ENCODE measurements at regions not wholly inside any gene's neighbourhood (a gene's known extent, or its start where the extent isn't known, plus 50 kb on each side); places are given as distances from the start of the nearest gene placed in this dataset.
"Not testable (repeated sequence)": the region's sequence is repeated elsewhere in the genome, so short reads cannot be mapped to it uniquely, and the experiment has no call there.

DNA sequence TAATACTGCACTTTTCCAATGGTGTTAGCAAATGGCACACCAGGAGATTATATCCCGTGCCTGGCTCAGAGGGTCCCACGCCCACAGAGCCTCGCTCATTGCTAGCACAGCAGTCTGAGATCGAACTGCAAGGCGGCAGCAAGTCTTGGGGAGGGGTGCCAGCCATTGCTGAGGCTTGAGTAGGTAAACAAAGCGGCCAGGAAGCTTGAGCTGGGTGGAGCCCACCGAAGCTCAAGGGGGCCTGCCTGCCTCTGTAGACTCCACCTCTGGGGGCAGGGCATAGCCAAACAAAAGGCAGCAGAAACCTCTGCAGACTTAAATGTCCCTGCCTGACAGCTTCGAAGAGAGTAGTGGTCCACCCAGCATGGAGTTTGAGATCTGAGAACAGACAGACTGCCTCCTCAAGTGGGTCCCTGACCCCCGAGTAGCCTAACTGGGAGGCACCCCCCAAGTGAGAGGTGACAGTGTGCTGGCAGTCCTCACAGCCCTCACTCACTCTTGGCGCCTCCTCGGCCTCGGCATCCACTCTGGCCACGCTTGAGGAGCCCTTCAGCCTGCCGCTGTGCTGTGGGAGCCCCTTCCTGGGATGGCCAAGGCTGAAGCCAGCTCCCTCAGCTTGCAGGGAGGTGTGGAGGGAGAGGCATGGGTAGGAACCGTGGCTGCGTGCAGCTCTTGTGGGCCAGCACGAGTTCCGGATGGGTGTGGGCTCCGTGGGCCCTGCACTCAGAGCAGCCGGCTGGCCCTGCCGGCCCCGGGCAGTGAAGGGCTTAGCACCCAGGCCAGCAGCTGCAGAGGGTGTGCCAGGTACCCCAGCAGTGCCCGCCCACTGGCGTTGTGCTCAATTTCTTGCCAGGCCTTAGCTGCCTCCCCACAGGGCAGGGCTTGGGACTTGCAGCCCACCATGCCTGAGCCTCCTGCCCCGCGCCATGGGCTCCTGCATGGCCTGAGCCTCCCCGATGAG lies 188.0 kb downstream of the MMUT start:
- TF ChIP-seq SNAI2 (CRISPR knock-in tag; IDR thresholded peaks at IDR 0.05); PATZ1 (CRISPR knock-in tag; IDR thresholded peaks at IDR 0.05; ENCODE audit: borderline replicate concordance); CSRNP3 (CRISPR knock-in tag; IDR thresholded peaks at IDR 0.05); BACH2 (CRISPR knock-in tag; IDR thresholded peaks at IDR 0.05; ENCODE audit: borderline replicate concordance); RARB (CRISPR knock-in tag; IDR thresholded peaks at IDR 0.05); ESRRG (CRISPR knock-in tag; IDR thresholded peaks at IDR 0.05); GLIS3 (CRISPR knock-in tag; IDR thresholded peaks at IDR 0.05); ARNTL (CRISPR knock-in tag; IDR thresholded peaks at IDR 0.05; ENCODE audit: borderline replicate concordance, low read depth): not testable (repeated sequence)
- TF ChIP-seq, protein P1, sequence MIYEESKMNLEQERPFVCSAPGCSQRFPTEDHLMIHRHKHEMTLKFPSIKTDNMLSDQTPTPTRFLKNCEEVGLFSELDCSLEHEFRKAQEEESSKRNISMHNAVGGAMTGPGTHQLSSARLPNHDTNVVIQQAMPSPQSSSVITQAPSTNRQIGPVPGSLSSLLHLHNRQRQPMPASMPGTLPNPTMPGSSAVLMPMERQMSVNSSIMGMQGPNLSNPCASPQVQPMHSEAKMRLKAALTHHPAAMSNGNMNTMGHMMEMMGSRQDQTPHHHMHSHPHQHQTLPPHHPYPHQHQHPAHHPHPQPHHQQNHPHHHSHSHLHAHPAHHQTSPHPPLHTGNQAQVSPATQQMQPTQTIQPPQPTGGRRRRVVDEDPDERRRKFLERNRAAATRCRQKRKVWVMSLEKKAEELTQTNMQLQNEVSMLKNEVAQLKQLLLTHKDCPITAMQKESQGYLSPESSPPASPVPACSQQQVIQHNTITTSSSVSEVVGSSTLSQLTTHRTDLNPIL (CRISPR knock-in tag; IDR thresholded peaks at IDR 0.05; ENCODE audit: low read depth): not testable (repeated sequence)
- TF ChIP-seq, protein P2, sequence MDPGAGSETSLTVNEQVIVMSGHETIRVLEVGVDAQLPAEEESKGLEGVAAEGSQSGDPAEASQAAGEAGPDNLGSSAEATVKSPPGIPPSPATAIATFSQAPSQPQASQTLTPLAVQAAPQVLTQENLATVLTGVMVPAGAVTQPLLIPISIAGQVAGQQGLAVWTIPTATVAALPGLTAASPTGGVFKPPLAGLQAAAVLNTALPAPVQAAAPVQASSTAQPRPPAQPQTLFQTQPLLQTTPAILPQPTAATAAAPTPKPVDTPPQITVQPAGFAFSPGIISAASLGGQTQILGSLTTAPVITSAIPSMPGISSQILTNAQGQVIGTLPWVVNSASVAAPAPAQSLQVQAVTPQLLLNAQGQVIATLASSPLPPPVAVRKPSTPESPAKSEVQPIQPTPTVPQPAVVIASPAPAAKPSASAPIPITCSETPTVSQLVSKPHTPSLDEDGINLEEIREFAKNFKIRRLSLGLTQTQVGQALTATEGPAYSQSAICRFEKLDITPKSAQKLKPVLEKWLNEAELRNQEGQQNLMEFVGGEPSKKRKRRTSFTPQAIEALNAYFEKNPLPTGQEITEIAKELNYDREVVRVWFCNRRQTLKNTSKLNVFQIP (CRISPR knock-in tag; IDR thresholded peaks at IDR 0.05; ENCODE audit: borderline replicate concordance, low read depth): not testable (repeated sequence)

Data from SK-N-SH treated with all-trans-retinoic acid at 6 μM for 48 hours (cell line).